ENCODE measurements at regions not wholly inside any gene's neighbourhood (a gene's known extent, or its start where the extent isn't known, plus 50 kb on each side); places are given as distances from the start of the nearest gene placed in this dataset.

DNA sequence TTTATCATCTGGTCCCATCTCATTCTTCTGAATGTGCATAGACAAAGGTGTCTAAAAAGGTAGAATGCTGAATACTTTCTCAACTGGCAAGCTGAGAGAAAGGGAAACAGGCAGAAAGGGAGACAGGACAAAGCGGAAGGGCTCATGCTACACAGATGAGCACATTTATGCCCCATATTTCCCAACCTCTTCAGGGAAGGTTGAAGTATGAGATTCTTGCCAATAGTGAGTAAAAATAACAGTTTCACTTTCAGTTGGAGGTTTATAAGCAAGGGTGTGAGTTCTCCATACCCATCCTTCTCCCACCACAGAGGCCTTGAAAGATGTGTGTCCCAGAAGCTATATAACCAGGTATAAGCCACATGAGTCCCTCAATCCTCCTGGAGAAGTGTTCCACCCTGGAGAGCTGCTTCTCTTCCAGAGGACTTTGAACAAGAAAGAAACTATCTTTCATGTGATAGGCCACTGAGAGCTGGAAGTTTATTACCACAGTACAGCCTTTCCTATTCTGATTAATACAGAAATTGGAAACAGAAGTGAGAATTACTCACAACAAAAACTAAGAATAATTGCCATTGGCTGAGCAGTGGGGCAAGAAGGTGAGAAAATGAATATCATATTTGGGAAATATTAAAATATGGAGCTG lies 709.4 kb upstream of the NR2F2 start:
- Histone ChIP-seq H3K18ac (ENCODE audit: low read length) (no peak overlapping the region), H3K27ac (ENCODE audit: low read depth, low read length) (no peak overlapping the region), H3K23ac (ENCODE audit: low read length) (no peak overlapping the region), H3K4me1 (ENCODE audit: control insufficient read depth in 1 of 2, insufficient read depth in 2 of 2, low read length in 2 of 2) (peaks cover 0 to 3% of the 10 kb centered on the region in 2 experiments), H3K4ac (ENCODE audit: low read depth, low read length) (no peak overlapping the region), H3K9me3 (ENCODE audit: insufficient read depth, low read depth, low read length) (no peaks in the 10 kb centered on the region), H4K12ac (ENCODE audit: low read depth, low read length) (no peak overlapping the region), H4K91ac (ENCODE audit: low read depth, low read length) (no peak overlapping the region), H2BK120ac (ENCODE audit: insufficient read depth, low read length, poor library complexity) (no peak overlapping the region), H3K4me2 (ENCODE audit: low read length) (no peak overlapping the region), H3K36me3 (ENCODE audit: control insufficient read depth in 1 of 2, insufficient read depth in 2 of 2, low read length in 2 of 2) (no peaks in the 10 kb centered on the region), H2AK5ac (ENCODE audit: low read length) (no peak overlapping the region), H2BK12ac (ENCODE audit: low read length) (no peak overlapping the region), H2AFZ (ENCODE audit: insufficient read depth, low read length, poor library complexity) (no peak overlapping the region), H3K14ac (ENCODE audit: low read length) (no peak overlapping the region), H4K8ac (ENCODE audit: low read depth, low read length) (no peak overlapping the region), H3K9ac (ENCODE audit: low read length) (no peak overlapping the region), H2BK5ac (ENCODE audit: low read depth, low read length, poor library complexity) (no peak overlapping the region), H3K27me3 (ENCODE audit: insufficient read depth, low read length) (no peaks in the 10 kb centered on the region), H3K79me2 (ENCODE audit: control insufficient read depth, insufficient read depth, low read length, poor library complexity) (no peaks in the 10 kb centered on the region), H3K79me1 (ENCODE audit: low read length) (no peaks in the 10 kb centered on the region), H3K4me3 (ENCODE audit: low read depth, low read length) (no peak overlapping the region)
- DNase-seq: peak; percentile 10 to 56
- WGBS (ENCODE audit: extremely low coverage, insufficient coverage, insufficient read length): no CpG with 5 or more reads among the region's 1 CpG

DNA sequence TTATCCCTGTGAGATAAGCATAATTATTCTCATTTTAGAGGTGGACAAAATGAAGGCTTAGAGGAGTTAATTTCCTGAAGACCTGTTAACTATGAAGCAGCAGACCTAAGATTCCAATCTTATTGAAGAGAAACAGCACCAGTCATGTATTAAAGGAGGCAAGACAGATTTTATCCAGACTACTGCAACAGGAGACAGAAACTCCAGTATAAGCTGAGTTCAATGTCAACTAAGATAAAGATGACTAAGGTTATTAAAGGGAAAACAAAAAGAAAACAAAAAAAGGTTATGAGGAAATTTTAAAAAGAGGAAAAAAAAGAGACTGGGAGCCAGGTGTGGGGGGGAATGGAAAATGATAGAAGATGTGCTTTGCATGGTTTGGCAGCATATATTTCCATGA lies 707.7 kb upstream of the NR2F2 start:
- no peak overlapping the region for H2AK5ac ChIP-seq (ENCODE audit: low read length)
- H3K9ac ChIP-seq (ENCODE audit: low read length): no peak overlapping the region
- no peak overlapping the region for H2AFZ ChIP-seq (ENCODE audit: insufficient read depth, low read length, poor library complexity)
- H3K27me3 ChIP-seq (ENCODE audit: insufficient read depth, low read length): no peaks in the 10 kb centered on the region
- no peaks in the 10 kb centered on the region for H3K9me3 ChIP-seq (ENCODE audit: insufficient read depth, low read depth, low read length)
- H3K4ac ChIP-seq (ENCODE audit: low read depth, low read length): no peak overlapping the region
- no peak overlapping the region for H3K23ac ChIP-seq (ENCODE audit: low read length)
- no peak overlapping the region for H4K8ac ChIP-seq (ENCODE audit: low read depth, low read length)
- no peak overlapping the region for H3K18ac ChIP-seq (ENCODE audit: low read length)
- H3K4me1 ChIP-seq (ENCODE audit: control insufficient read depth in 1 of 2, insufficient read depth in 2 of 2, low read length in 2 of 2): peaks cover 0 to 3% of the 10 kb centered on the region in 2 experiments
- no peak overlapping the region for H2BK12ac ChIP-seq (ENCODE audit: low read length)
- H2BK120ac ChIP-seq (ENCODE audit: insufficient read depth, low read length, poor library complexity): no peak overlapping the region
- no peak overlapping the region for H2BK5ac ChIP-seq (ENCODE audit: low read depth, low read length, poor library complexity)
- H4K12ac ChIP-seq (ENCODE audit: low read depth, low read length): no peak overlapping the region
- no peak overlapping the region for H3K27ac ChIP-seq (ENCODE audit: low read depth, low read length)
- no peaks in the 10 kb centered on the region for H3K79me2 ChIP-seq (ENCODE audit: control insufficient read depth, insufficient read depth, low read length, poor library complexity)
- no peak overlapping the region for H3K4me3 ChIP-seq (ENCODE audit: low read depth, low read length)
- DNase-seq: no peak
- no peak overlapping the region for H4K91ac ChIP-seq (ENCODE audit: low read depth, low read length)
- no peaks in the 10 kb centered on the region for H3K79me1 ChIP-seq (ENCODE audit: low read length)
- H3K36me3 ChIP-seq (ENCODE audit: control insufficient read depth in 1 of 2, insufficient read depth in 2 of 2, low read length in 2 of 2): no peaks in the 10 kb centered on the region
- H3K4me2 ChIP-seq (ENCODE audit: low read length): no peak overlapping the region
- H3K14ac ChIP-seq (ENCODE audit: low read length): no peak overlapping the region

DNA sequence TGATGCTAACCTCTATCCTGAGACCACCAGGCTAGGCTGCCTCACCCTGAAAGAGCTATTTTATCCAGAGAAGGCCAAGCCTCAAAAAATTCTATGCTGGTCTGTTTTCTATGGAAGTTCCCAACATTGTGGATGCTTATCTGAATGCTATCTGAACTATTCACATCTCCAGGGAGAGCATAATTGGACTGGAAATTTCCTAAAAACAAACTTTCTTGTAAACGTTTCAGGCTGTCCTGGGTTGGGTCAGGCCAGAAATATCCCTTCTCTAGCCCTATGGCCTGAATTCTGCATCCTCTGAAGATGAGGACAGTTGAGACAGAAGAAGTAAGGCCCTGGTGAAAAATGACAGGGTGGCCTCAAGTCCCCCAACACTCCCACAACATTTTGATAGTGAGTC lies 706.4 kb upstream of the NR2F2 start:
- Histone ChIP-seq H3K14ac (ENCODE audit: low read length) (no peak overlapping the region), H3K4me3 (ENCODE audit: low read depth, low read length) (no peak overlapping the region), H3K27ac (ENCODE audit: low read depth, low read length) (no peak overlapping the region), H2AK5ac (ENCODE audit: low read length) (no peak overlapping the region), H4K8ac (ENCODE audit: low read depth, low read length) (no peak overlapping the region), H3K79me2 (ENCODE audit: control insufficient read depth, insufficient read depth, low read length, poor library complexity) (no peaks in the 10 kb centered on the region), H4K91ac (ENCODE audit: low read depth, low read length) (no peak overlapping the region), H3K4me1 (ENCODE audit: control insufficient read depth in 1 of 2, insufficient read depth in 2 of 2, low read length in 2 of 2) (peaks cover 0 to 3% of the 10 kb centered on the region in 2 experiments), H4K12ac (ENCODE audit: low read depth, low read length) (no peak overlapping the region), H3K79me1 (ENCODE audit: low read length) (no peaks in the 10 kb centered on the region), H2BK120ac (ENCODE audit: insufficient read depth, low read length, poor library complexity) (no peak overlapping the region), H3K23ac (ENCODE audit: low read length) (no peak overlapping the region), H2BK12ac (ENCODE audit: low read length) (no peak overlapping the region), H3K4ac (ENCODE audit: low read depth, low read length) (no peak overlapping the region), H3K18ac (ENCODE audit: low read length) (no peak overlapping the region), H3K9me3 (ENCODE audit: insufficient read depth, low read depth, low read length) (no peaks in the 10 kb centered on the region), H3K36me3 (ENCODE audit: control insufficient read depth in 1 of 2, insufficient read depth in 2 of 2, low read length in 2 of 2) (no peaks in the 10 kb centered on the region), H3K9ac (ENCODE audit: low read length) (no peak overlapping the region), H2BK5ac (ENCODE audit: low read depth, low read length, poor library complexity) (no peak overlapping the region), H3K4me2 (ENCODE audit: low read length) (no peak overlapping the region), H3K27me3 (ENCODE audit: insufficient read depth, low read length) (no peaks in the 10 kb centered on the region), H2AFZ (ENCODE audit: insufficient read depth, low read length, poor library complexity) (no peak overlapping the region)
- DNase-seq: peak; percentile 48 to 89
- WGBS (ENCODE audit: extremely low coverage, insufficient coverage, insufficient read length): no CpG with 5 or more reads among the region's 1 CpG

DNA sequence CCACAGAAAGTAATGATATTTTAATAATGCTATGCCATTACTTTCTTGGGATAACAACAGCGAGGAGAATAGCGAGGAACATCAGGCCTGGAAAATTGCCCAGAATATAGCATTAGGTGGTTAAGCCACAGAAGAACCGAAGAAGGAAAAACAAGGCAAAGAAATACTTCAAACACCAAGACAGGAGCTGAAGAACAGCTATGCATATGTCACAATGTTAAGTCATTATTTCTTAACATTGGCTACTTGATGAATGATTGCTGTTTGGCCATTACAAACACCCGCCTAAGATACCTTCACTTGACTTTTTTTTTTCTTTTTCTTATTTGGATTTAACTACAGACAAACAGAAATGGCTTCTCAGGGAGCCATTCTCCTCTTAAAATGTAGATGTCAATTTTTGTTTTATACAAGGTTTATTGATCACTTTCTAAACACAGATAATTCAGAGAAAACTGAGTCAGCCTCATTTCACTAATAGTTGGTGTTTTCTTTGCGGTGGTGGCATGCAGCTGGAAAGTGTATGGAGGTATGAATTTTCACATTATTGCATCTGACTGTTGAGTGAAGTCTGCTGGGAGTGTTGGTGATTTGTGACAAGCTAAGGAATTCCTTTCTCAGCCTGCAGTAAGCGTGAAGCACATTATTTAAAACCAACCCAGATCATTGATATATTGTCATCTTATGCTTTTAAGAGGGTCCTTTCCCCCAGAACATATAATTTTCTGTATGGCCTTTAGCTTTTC lies 705.7 kb upstream of the NR2F2 start:
- no peaks in the 10 kb centered on the region for H3K27me3 ChIP-seq (ENCODE audit: insufficient read depth, low read length)
- H3K4ac ChIP-seq (ENCODE audit: low read depth, low read length): no peak overlapping the region
- H3K14ac ChIP-seq (ENCODE audit: low read length): no peak overlapping the region
- H3K36me3 ChIP-seq (ENCODE audit: control insufficient read depth in 1 of 2, insufficient read depth in 2 of 2, low read length in 2 of 2): no peaks in the 10 kb centered on the region
- no peak overlapping the region for H3K18ac ChIP-seq (ENCODE audit: low read length)
- H3K9ac ChIP-seq (ENCODE audit: low read length): no peak overlapping the region
- H3K27ac ChIP-seq (ENCODE audit: low read depth, low read length): no peak overlapping the region
- H3K4me2 ChIP-seq (ENCODE audit: low read length): no peak overlapping the region
- WGBS (ENCODE audit: extremely low coverage, insufficient coverage, insufficient read length): no CpG with 5 or more reads among the region's 6 CpGs
- no peak overlapping the region for H3K23ac ChIP-seq (ENCODE audit: low read length)
- no peak overlapping the region for H2AFZ ChIP-seq (ENCODE audit: insufficient read depth, low read length, poor library complexity)
- no peak overlapping the region for H2BK5ac ChIP-seq (ENCODE audit: low read depth, low read length, poor library complexity)
- H4K12ac ChIP-seq (ENCODE audit: low read depth, low read length): no peak overlapping the region
- DNase-seq: peak; percentile 15 to 75
- H3K79me1 ChIP-seq (ENCODE audit: low read length): no peaks in the 10 kb centered on the region
- H2BK12ac ChIP-seq (ENCODE audit: low read length): no peak overlapping the region
- H2BK120ac ChIP-seq (ENCODE audit: insufficient read depth, low read length, poor library complexity): no peak overlapping the region
- peaks cover 0 to 3% of the 10 kb centered on the region in 2 experiments for H3K4me1 ChIP-seq (ENCODE audit: control insufficient read depth in 1 of 2, insufficient read depth in 2 of 2, low read length in 2 of 2)
- H2AK5ac ChIP-seq (ENCODE audit: low read length): no peak overlapping the region
- H3K4me3 ChIP-seq (ENCODE audit: low read depth, low read length): no peak overlapping the region
- no peaks in the 10 kb centered on the region for H3K79me2 ChIP-seq (ENCODE audit: control insufficient read depth, insufficient read depth, low read length, poor library complexity)
- H4K91ac ChIP-seq (ENCODE audit: low read depth, low read length): no peak overlapping the region
- no peaks in the 10 kb centered on the region for H3K9me3 ChIP-seq (ENCODE audit: insufficient read depth, low read depth, low read length)
- no peak overlapping the region for H4K8ac ChIP-seq (ENCODE audit: low read depth, low read length)

Measured in trophoblast cell (in vitro differentiated cells and primary cell).